ENCODE measurements at regions not wholly inside any gene's neighbourhood (a gene's known extent, or its start where the extent isn't known, plus 50 kb on each side); places are given as distances from the start of the nearest gene placed in this dataset.

DNA sequence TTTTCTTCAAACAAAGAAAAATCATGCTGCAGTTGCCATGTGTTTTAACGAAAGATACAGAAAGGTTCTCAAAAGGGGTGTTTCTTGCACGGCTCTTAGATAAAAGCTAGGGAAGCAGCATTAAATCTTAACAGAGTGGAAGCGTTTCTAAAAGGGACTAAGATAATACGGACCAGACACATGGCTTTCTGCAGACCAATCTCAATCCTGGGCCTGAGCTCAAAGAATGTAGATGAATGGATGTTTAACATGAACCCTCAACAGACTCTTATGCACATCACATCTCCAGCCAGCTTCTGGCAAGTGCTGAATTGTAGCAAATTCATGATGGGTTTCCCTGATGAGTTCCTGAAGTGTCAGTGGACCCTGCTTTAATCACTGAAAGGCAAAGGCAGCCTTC is 80.2 kb upstream of the COX10 start:
- DNase-seq (ENCODE audit: low read depth in 2 of 2), result no peak

DNA sequence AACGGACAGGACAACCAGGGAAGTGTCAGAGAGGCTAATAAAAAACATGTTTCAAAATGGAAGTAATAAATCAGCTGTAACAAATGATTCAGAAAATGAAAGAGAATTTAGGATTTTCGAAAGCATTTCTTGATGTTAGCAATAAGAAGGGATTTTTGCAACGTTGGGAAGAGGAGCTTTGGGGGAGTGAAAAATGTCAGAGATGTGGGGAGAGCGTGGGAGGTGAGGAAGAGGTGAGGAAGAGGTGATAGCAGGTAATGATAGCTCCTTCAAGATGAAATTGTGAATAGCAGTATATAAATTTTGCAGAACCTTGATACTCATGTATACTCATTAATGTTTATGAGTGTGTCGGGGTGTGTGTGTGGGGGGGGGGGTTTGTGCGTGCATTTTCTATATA is 76.2 kb upstream of the COX10 start:
- no peak for DNase-seq (ENCODE audit: low read depth in 2 of 2)

DNA sequence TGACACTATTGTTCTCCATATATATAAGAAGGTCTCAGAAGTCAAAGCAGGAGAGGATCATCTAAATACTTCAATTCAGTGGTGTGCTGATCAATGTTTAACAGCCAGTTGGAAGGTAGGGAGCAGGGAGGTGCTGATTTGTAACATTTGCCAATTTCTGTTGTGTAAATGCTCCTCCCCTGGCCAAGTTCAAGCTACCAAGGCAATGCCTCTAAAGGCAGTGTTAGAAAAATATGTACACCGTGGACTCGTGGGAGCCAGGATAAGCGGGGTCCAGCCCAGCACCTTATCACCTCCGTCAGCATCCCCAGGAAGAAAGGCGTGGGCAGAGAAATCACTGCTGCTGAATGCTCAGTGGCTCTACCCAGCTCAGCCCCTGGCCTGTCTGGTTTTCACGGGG is 75.3 kb upstream of the COX10 start:
- no peak for DNase-seq (ENCODE audit: low read depth in 2 of 2)

DNA sequence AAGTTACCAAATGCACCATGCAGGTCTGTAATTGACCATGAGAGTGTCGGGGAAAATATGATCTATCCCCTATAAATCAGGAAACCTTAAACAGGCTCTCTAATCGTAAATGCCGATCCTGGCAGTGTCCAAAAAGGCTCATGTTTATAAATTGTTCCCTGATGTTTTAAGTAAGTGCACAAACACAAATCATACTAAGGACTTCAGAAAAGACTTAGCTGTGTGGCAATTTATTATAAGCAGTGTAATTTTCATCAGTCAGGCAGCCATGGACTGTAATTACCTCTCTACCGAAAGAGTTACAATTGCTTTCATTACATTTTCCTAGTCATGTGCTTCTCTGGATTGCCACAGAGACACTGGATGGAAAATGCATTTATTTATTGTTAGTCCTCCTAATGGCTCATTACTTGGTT is 73.4 kb upstream of the COX10 start:
- no peak for DNase-seq (ENCODE audit: low read depth in 2 of 2)

DNA sequence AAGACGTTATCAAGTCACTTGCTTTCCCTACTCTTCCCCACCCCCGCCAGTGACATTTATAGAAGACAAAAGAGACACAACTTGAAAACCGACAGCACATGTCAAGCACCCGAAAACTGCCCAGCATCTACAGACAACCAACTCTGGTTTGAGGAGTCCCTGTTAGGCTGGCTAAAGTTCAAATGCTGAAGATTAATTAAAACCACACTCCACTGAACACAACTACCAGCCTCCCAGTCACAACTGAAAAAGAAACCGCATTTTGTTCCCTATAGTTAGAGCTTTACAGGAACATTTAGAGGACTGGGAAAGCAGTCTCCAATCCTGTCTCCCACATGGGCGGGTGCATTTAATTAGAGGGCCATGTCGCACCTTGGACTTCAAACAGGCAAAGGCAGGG is 73.0 kb upstream of the COX10 start:
- DNase-seq (ENCODE audit: low read depth in 2 of 2), result no peak

DNA sequence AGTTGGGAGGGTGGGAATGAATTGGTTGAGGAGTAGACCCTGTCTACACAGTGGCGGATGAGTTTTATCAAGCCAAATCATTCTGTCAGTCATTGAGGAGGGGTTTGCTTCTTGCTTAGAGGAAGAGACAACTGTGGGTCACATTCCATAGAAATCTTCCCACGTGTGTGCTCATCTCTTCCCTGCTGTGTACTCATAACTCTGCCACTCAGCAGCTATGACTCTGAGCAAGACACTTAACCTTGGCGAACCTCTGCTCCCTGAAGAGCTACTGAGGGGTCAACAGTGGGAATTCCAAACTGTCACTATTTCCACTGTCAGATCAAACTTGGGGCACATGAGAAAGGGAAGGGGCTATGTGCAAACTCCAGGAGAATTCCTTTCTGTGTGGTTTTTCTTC is 72.6 kb upstream of the COX10 start:
- no peak for DNase-seq (ENCODE audit: low read depth in 2 of 2)

DNA sequence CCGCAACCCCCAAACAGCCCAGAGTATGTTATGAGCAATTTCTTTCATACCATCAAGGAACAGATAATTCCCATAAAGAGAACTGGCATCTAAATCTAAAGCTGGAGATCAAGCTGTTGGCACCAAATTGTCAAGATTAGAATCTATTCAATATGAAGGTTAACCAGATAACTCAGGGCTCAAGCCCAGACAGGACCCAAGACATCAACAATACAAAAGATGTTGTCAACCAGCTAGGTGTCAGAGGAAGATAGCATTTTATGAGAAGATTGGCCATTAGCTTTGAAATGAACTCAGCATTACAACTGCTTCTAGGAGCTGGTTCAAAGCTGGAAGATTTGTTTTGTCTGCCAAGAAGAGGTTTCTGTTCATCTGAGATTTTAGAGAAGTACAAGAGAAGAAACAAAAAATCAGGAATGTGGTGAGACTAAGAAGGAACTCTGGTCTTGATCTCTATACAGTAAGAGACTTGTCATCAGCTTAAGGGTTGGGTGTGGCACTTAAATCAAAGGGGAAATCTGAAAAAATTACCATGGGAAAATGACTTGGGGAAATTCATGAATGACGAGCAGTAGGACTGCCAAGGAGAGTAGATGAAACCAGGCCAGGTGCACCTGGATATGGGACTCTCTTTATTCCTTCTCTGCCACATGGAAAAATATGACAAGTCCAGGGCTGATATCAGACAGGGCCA is 64.2 kb upstream of the COX10 start:
- no peak for DNase-seq (ENCODE audit: low read depth in 2 of 2)

DNA sequence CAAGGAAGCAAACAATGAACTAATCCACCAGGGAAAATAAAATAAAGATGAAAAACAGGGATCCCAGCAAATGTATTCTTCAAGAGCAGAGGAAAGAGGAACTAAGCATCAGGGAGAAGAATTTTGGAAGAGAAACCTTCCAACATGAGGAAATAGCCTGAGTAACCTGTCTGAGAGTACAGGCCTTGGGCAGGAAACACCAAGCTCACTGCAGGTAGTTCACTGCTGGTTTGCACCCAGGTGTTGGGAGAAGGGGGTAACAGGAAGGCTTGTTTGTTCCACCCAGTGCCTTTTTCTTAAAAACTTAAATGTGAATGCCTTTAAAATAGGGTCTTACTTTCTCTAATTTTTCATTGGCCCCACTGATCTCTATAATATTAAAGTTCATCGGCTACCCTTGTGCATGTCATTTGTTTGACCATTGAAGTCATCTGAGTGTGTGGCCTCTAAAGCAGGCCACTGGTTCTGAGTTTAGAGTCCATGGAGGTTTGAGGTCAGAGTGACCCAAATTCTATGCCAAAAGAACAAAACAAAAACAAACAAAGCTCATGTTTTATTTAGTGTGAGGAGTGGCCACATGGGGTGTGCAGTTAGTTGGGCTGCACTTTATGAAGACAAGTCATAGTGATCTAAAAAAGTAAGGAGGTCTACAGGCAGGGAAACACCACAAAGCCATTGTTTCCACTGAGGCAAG is 62.9 kb upstream of the COX10 start:
- no peak for DNase-seq (ENCODE audit: low read depth in 2 of 2)

DNA sequence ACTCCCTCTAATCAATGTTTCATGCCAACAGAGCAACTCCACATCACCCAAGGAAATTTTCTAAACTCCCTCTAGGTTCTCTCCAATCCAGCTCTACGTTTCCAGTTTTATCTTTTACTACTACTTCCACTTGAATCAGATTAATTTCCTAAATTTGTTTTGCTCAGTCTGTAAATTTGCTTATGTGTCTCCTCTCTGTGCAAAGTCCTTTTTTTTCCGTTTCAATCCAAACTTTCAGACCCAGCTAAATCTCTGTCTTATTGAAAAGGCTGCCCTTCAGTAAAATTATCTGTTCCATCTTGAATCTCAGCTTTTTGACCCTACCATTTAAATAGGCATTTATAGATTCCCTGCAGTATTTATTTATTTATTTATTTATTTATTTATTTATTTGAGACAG is 61.4 kb upstream of the COX10 start:
- no peak for DNase-seq (ENCODE audit: low read depth in 2 of 2)

DNA sequence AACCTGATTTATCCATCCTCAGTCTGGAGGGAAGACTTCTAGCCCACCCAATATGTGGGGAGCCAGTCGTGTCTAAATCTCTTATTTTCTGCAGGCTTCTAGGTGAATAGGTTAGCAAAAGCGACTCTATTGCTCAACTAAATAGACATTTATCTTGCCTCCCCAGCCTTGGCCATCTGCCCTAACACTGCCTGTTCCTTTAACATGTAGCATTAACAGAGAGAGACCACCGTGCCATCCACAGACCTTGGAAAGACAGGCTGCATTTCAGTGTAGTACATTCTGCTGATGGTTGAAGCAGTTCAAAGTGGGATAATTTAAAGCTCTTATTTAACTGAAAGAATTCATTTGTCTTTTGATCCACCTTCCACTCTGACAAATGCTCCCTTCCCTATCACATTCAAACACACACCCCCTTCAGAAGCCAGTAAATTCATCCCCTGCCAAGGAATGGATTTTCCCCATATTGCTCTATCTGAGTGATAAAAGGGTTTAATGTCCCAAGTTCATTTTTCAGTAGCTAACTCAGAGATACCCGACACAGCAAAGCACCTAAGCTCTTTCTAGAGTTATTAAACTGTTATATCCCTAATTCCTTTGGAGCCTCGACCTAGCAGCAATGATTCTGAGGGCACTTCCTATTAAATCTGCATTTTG is 58.1 kb upstream of the COX10 start:
- DNase-seq (ENCODE audit: low read depth in 2 of 2), result no peak

DNA sequence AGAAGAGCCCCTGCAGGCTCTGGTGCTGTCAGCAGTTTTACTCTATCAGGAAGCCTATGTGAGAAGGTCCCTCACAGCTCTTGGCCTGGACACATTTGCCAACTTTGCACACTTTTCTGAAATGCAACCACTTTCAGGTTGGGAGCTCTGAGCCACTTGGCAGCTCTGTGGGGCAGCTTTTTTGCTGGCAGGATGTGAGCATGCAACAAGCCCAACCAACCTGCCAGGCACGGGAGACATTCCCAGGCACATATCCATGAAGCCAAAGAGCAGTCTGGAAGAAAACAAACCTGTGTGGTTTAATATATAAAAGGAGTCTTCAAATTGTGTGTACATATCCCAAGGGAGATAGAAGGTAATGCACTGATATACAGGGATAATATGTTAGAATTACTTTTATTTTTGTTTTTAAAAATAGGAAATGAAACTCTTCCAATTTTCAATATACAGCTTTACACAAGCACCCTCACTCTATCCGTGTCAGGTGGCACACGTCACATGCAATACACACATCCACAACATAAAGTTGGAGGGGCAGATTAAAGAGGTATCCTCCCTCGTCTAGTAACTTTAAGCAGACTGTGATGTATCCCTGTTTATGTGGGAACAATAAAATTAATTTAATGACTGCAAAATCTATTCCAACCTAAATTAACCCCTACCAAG is 57.4 kb upstream of the COX10 start:
- DNase-seq (ENCODE audit: low read depth in 2 of 2), result no peak

DNA sequence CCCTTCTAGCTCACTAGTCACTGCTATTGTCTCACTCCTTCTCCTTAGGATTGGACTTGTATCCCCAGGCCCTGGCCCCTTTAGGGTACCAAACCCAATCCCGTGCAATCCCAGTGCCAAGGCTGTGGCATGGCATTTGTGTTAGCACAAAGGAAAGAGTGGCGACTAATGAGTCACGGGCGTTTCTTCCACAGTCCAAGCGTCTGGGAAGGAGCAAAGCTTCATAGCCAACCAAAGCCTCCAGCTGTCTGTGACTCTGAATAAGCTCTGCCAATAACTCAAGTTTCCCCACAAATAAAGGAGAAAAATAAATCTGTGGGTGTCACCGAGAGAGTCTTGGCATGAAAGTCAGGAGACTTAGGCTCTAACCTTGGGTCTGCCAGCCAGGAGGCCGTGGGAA is 54.6 kb upstream of the COX10 start:
- DNase-seq (ENCODE audit: low read depth in 2 of 2), result no peak

DNA sequence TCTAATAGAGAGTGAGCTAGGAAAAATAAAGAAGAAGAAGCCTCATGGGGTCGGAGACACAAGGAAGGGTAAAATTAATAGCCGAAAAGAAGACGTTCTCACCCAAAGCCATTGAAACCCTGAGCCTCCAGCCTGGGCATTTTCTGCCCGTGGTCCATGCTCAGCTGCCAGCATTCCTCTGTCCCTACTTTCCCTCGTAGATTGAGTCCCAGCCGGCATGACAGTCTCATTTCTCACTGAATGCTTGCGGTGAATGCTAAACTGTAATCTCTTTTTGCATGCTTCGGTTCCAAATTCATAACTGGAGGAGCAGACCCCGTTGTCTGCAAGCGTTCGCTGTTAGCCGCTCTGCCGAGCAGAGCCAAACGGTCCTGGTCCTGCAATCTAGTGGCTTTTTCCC is 54.0 kb upstream of the COX10 start:
- DNase-seq (ENCODE audit: low read depth in 2 of 2), result no peak

DNA sequence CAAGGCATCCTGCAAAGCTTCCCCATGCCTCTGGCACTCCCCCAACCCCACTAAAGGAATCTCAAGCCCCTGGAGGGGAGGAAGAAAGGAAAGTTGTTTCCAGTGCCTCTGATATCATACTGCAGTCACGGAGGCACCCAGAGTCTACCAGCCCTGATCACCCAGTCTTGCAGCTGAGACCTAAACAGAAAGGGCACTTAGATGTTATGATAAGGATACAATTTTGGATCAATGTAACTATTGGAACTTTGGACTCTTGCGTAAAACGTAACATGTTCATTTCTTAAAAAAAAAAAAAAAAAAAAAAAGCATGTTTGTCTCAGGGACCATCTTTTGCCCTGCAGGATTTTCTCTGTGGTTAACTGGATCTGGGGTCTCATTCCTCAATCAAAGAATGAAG is 52.4 kb upstream of the COX10 start:
- no peak for DNase-seq (ENCODE audit: low read depth in 2 of 2)

DNA sequence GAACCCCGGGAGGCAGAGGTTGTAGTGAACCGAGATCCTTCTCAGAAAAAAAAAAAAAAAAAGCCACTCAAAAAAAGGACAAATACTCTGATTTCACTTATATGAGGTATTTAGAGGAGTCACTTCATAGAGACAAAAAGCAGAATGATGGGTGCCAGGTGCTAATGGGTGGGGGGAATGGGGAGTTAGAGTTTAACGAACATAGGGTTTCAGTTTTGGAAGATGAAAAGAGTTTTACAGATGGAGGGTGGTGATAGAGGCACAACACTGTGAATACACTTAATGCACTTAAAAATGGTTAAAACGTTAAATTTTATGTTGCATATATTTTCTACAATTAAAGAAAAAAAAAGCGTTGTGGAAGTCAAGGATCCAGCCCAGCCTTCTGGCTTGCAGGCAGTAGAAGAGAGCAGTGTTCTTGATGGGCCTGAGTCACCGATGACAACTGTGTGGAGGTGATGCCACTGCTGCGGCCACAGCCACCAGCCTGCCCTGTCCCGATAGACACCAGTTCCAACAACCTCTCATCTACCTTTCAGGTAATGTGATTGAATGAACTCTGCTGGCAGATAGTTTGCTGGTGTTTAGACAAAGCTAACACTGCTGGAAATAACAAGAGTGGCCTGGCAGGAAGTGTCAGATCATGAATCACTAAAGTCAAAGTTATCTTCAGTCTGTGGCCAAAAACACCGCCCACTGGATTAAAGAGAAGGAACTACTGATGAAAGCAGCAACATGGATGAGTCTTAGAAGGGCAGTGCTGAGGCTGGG is 49.9 kb upstream of the COX10 start:
- DNase-seq (ENCODE audit: low read depth in 2 of 2), result peak in 1 of 2 donors; percentile 8

All from stimulated activated CD8-positive, alpha-beta memory T cell treated with anti-CD3 and anti-CD28 coated beads, Interleukin-2, amount 100 ng/mL, for 48 hours (primary cell).